H1 (cell line): ENCODE measurements at regions not wholly inside any gene's neighbourhood (a gene's known extent, or its start where the extent isn't known, plus 50 kb on each side); places are given as distances from the start of the nearest gene placed in this dataset.
A peak's percentile ranks its signal among the peaks of the same experiment; 100 is the strongest.

Experiments used
- CTCF ChIA-PET: fragments of 300-600 bp; sonication (Branson Sonifier 250); formaldehyde crosslinking; loops from one replicate; lab custom pipeline; 2021; ENCODE audit not compliant: partially characterized antibody; lab: Charles Lee
- POLR2A ChIA-PET: fragments of 300-600 bp; sonication (Branson Sonifier 250); formaldehyde crosslinking; loops from one replicate; lab custom pipeline; 2021; ENCODE audit warnings: inconsistent platforms; ENCODE audit not compliant: partially characterized antibody; lab: Charles Lee
- DNase-seq, 2 experiments: peaks; one replicate each; pipeline versions ENCODE4 v3.0.0 to v3.0.0-alpha.2; 2010 to 2022; ENCODE audit warnings: low spot score in 2 of 2, low read depth in 1 of 2, mixed read lengths in 1 of 2
- FAIRE-seq: peaks from 2 replicates; lab custom pipeline; 2011; peaks lifted over from hg19 to GRCh38; lab: Jason Lieb, UNC
- H2AFZ ChIP-seq: 2 replicates; pipeline ENCODE4 v1.8.1; 2012; ENCODE audit warnings: low read length, inconsistent platforms
- H2AK5ac ChIP-seq: 2 replicates; pipeline ENCODE4 v1.6.1; 2013; ENCODE audit warnings: low read depth, low read length
- H2BK120ac ChIP-seq: replicated peaks from 2 replicates; pipeline ENCODE3; 2013; ENCODE audit warnings: low read depth, low read length, inconsistent platforms
- H2BK12ac ChIP-seq: 2 replicates; pipeline ENCODE4 v1.6.1; 2013; ENCODE audit warnings: low read depth, low read length
- H2BK15ac ChIP-seq: 2 replicates; pipeline ENCODE4 v1.6.1; 2013; ENCODE audit warnings: low read length
- H2BK20ac ChIP-seq: 2 replicates; pipeline ENCODE4 v1.6.1; 2013; ENCODE audit warnings: low read length
- H2BK5ac ChIP-seq: 2 replicates; pipeline ENCODE4 v1.6.1; 2013; ENCODE audit warnings: low read depth, low read length
- H3K14ac ChIP-seq: 2 replicates; pipeline ENCODE4 v1.6.1; 2013; ENCODE audit warnings: inconsistent platforms; ENCODE audit not compliant: insufficient read length
- H3K18ac ChIP-seq: 2 replicates; pipeline ENCODE4 v1.6.1; 2013; ENCODE audit warnings: low read length; ENCODE audit errors: extremely low read depth
- H3K23ac ChIP-seq: 2 replicates; pipeline ENCODE4 v1.6.1; 2013; ENCODE audit warnings: inconsistent platforms; ENCODE audit not compliant: insufficient read length
- H3K23me2 ChIP-seq: 2 replicates; pipeline ENCODE4 v1.6.1; 2013; ENCODE audit warnings: low read depth, low read length
- H3K27ac ChIP-seq: 2 replicates; pipeline ENCODE4 v1.6.1; 2011; ENCODE audit warnings: low read depth, low read length, inconsistent platforms
- H3K27me3 ChIP-seq, 4 experiments: replicated peaks in 1 of 4; 1 replicate in 1 of 4; 2 replicates in 3 of 4; pipeline versions ENCODE4 v1.6.1 to v1.8.1; 2011 to 2013; ENCODE audit warnings: low read length in 3 of 4, mild to moderate bottlenecking in 3 of 4, inconsistent platforms in 2 of 4, mixed read lengths in 2 of 4, moderate library complexity in 1 of 4; ENCODE audit not compliant: control insufficient read depth in 3 of 4, insufficient read depth in 3 of 4; ENCODE audit errors: extremely low read depth in 1 of 4
- H3K36me3 ChIP-seq, 4 experiments: 2 replicates each; pipeline versions ENCODE4 v1.6.1 to v1.8.1; 2011 to 2013; ENCODE audit warnings: mild to moderate bottlenecking in 4 of 4, low read length in 3 of 4, moderate library complexity in 2 of 4, control low read depth in 1 of 4, inconsistent platforms in 1 of 4; ENCODE audit not compliant: insufficient read depth in 4 of 4, control insufficient read depth in 2 of 4
- H3K4ac ChIP-seq: replicated peaks from 2 replicates; pipeline ENCODE3; 2013; ENCODE audit warnings: low read length, low read depth, mixed read lengths, inconsistent platforms; ENCODE audit not compliant: insufficient read length
- H3K4me1 ChIP-seq, 4 experiments: replicated peaks in 1 of 4; 1 replicate in 1 of 4; 2 replicates in 3 of 4; pipeline versions ENCODE4 v1.6.1 to v1.8.1; 2011 to 2013; ENCODE audit warnings: low read length in 3 of 4, inconsistent platforms in 2 of 4, mixed read lengths in 1 of 4; ENCODE audit not compliant: insufficient read depth in 4 of 4, control insufficient read depth in 3 of 4
- H3K4me2 ChIP-seq, 2 experiments: 2 replicates each; pipeline versions ENCODE4 v1.6.1 to v1.8.1; 2011 to 2013; ENCODE audit warnings: low read depth in 2 of 2, low read length in 2 of 2, control low read depth in 1 of 2, inconsistent platforms in 1 of 2, mild to moderate bottlenecking in 1 of 2; ENCODE audit not compliant: insufficient read depth in 1 of 2
- H3K4me3 ChIP-seq, 4 experiments: fragments of 200-600, 300-600 bp in 1 of 4; sonication (generic), shearing (Covaris generic), sonication (Bioruptor Twin) in 1 of 4; 2 replicates each; pipeline versions ENCODE4 v1.5.1 to v1.8.1; 2011 to 2016; ENCODE audit warnings: low read length in 4 of 4, low read depth in 3 of 4, control low read depth in 2 of 4, inconsistent platforms in 2 of 4, mild to moderate bottlenecking in 2 of 4, mixed read lengths in 1 of 4, moderate library complexity in 1 of 4; ENCODE audit not compliant: insufficient read depth in 2 of 4; ENCODE audit errors: extremely low read depth in 1 of 4
- H3K56ac ChIP-seq: replicated peaks from 2 replicates; pipeline ENCODE3; 2013; ENCODE audit warnings: low read depth, mild to moderate bottlenecking, mixed read lengths, low read length, inconsistent platforms; ENCODE audit not compliant: insufficient read length
- H3K79me1 ChIP-seq: 2 replicates; pipeline ENCODE4 v1.6.1; 2013; ENCODE audit warnings: low read depth, low read length, control low read depth
- H3K79me2 ChIP-seq, 2 experiments: 2 replicates each; pipeline versions ENCODE4 v1.6.1 to v1.8.1; 2012 to 2013; ENCODE audit warnings: low read length in 2 of 2, mild to moderate bottlenecking in 2 of 2, inconsistent platforms in 1 of 2; ENCODE audit not compliant: insufficient read depth in 2 of 2, control insufficient read depth in 1 of 2
- H3K9ac ChIP-seq, 4 experiments: replicated peaks in 1 of 4; 1 replicate in 1 of 4; 2 replicates in 3 of 4; pipeline versions ENCODE4 v1.6.1 to v1.8.1; 2011 to 2013; ENCODE audit warnings: low read depth in 3 of 4, low read length in 3 of 4, control low read depth in 2 of 4, mild to moderate bottlenecking in 2 of 4, moderate library complexity in 2 of 4, inconsistent platforms in 1 of 4; ENCODE audit errors: extremely low read depth in 1 of 4
- H3K9me3 ChIP-seq, 2 experiments: 2 replicates each; pipeline versions ENCODE4 v1.6.1 to v1.8.1; 2012 to 2013; ENCODE audit warnings: mild to moderate bottlenecking in 2 of 2, moderate library complexity in 2 of 2, control low read depth in 1 of 2, inconsistent platforms in 1 of 2, low read depth in 1 of 2, low read length in 1 of 2, mixed read lengths in 1 of 2; ENCODE audit not compliant: insufficient read depth in 2 of 2
- H4K20me1 ChIP-seq, 2 experiments: replicated peaks in 1 of 2; 2 replicates each; pipeline versions ENCODE3 to v1.8.1; 2011 to 2013; ENCODE audit warnings: inconsistent platforms in 2 of 2, low read length in 2 of 2, mild to moderate bottlenecking in 1 of 2; ENCODE audit not compliant: insufficient read depth in 2 of 2, control insufficient read depth in 1 of 2
- H4K5ac ChIP-seq: 2 replicates; pipeline ENCODE4 v1.6.1; 2013; ENCODE audit warnings: low read length, low read depth, mixed read lengths, inconsistent platforms; ENCODE audit not compliant: insufficient read length
- H4K8ac ChIP-seq: 2 replicates; pipeline ENCODE4 v1.8.0; 2013; ENCODE audit warnings: mild to moderate bottlenecking, moderate library complexity, low read length, inconsistent platforms; ENCODE audit not compliant: insufficient read depth; ENCODE audit errors: extremely low read depth
- H4K91ac ChIP-seq: replicated peaks from 2 replicates; pipeline ENCODE3; 2013; ENCODE audit warnings: low read length, mixed read lengths, inconsistent platforms; ENCODE audit not compliant: insufficient read length
- CHD1 ChIP-seq: IDR thresholded peaks from 2 replicates; pipeline ENCODE4 v1.6.1; 2012; ENCODE audit warnings: low read depth, low read length, improper control_type of control experiment
- EZH2 ChIP-seq: fragments of 200-600 bp; sonication (generic); IDR thresholded peaks from 2 replicates; pipeline ENCODE4 v1.7.1; 2012; ENCODE audit warnings: low read depth, mild to moderate bottlenecking, moderate library complexity, low read length, inconsistent platforms; ENCODE audit not compliant: severe bottlenecking
- NANOG ChIP-seq: IDR thresholded peaks from 2 replicates; pipeline ENCODE4 v1.6.1; 2011; ENCODE audit warnings: low read length, low read depth, mild to moderate bottlenecking, inconsistent platforms; ENCODE audit not compliant: insufficient read depth, poor library complexity, severe bottlenecking
- NRF1 ChIP-seq: IDR thresholded peaks from 2 replicates; pipeline ENCODE4 v1.6.1; 2011; ENCODE audit warnings: mild to moderate bottlenecking, low read depth, low read length, improper control_type of control experiment
- RAD21 ChIP-seq, 2 experiments: IDR thresholded peaks in 1 of 2; conservative IDR thresholded peaks in 1 of 2; 2 replicates each; pipeline ENCODE4 v1.6.1; 2011; ENCODE audit warnings: low read depth in 2 of 2, low read length in 2 of 2, improper control_type of control experiment in 1 of 2, inconsistent platforms in 1 of 2, mild to moderate bottlenecking in 1 of 2, moderate library complexity in 1 of 2
- RBBP5 ChIP-seq: IDR thresholded peaks from 2 replicates; pipeline ENCODE4 v1.7.1; 2012; ENCODE audit warnings: low read depth, mild to moderate bottlenecking, inconsistent platforms, low read length, moderate library complexity, borderline replicate concordance
- RNF2 ChIP-seq: fragments of 200-900, 300-1000 bp; sonication (generic); IDR thresholded peaks from 2 replicates; pipeline ENCODE4 v1.7.1; 2016; ENCODE audit warnings: borderline replicate concordance, low read depth, mild to moderate bottlenecking, antibody characterized with exemption, low read length; ENCODE audit not compliant: poor library complexity, severe bottlenecking; ENCODE audit errors: missing control alignments
- SRF ChIP-seq: IDR thresholded peaks from 2 replicates; pipeline ENCODE4 v1.6.1; 2011; ENCODE audit warnings: mild to moderate bottlenecking, low read depth, low read length, moderate library complexity
- SUZ12 ChIP-seq: fragments of 200-600 bp; sonication (generic); IDR thresholded peaks from 2 replicates; pipeline ENCODE4 v1.6.1; 2012; ENCODE audit warnings: mild to moderate bottlenecking, inconsistent platforms, low read length, moderate library complexity, mixed read lengths
- YY1 ChIP-seq: IDR thresholded peaks from 2 replicates; pipeline ENCODE4 v1.6.1; 2011; ENCODE audit warnings: low read depth, mild to moderate bottlenecking, low read length
- WGBS, 2 experiments: shearing (Covaris generic) in 1 of 2; methylation state at CpG; one replicate each; pipeline versions ENCODE4 v1.1.6 to v1.1.7; 2013 to 2015; ENCODE audit warnings: low lambda C conversion rate in 2 of 2, mixed read lengths in 2 of 2, inconsistent platforms in 1 of 2, low coverage in 1 of 2, missing lambda C conversion rate in 1 of 2; ENCODE audit not compliant: insufficient replicate concordance in 2 of 2, insufficient coverage in 1 of 2, insufficient read length in 1 of 2; ENCODE audit errors: extremely low coverage in 1 of 2, missing lambda C conversion rate in 1 of 2; 5-methylcytosine and 5-hydroxymethylcytosine counted together

DNA sequence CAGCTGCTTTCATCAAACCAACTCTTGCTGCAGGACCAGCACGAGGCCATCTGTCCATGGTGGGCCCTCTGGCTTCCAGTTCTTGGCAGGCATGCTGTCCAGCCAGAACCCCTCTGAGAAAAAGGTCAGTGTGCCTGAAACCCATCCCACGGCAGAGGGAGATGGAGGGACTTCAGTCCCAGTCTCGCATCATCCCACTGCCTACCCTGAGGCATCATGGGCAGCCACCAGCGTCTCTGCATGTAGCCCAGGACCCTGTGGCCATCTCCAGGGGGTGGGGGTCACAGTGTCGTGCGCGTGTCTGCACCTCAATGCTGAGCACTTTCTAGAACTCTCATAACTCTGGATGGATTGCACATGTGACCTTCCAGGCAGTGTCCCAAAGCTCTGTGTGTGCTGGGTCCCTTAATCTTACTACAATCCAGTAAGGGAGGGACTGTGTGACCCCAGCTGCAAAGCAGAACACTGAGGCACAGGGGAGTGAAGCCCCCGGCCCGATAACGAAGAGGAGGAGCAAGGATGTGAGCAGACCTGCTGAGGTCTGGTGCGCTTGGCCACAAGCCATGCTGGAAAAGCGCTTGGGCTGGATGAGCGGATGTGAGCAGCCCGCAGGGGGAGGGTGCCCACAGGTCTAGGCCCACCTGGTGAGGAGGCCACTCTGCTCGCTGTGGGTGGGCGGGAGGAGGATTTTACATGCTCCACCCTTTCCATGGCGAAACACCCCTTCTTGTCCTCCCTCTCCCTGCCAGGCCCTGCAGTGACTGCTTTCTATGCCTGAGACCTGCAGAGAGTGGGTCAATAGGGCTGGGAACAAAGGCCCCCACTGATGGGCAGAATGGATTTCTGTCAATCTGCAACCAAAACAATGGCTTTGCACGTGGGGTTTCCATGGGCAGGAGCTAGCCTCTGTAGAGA is 1401.0 kb downstream of the BRD1 start:
- Histone ChIP-seq H2BK5ac (peak overlapping the region; percentile 60; the same call in 1 of the 2 replicates), H3K9me3 (no peaks in the 10 kb centered on the region), H3K23me2 (peaks cover 2% of the 10 kb centered on the region; the same call in 1 of the 2 replicates), H2BK15ac (no peak overlapping the region; the same call in 1 of the 2 replicates), H3K4me3 (no peak overlapping the region), H4K91ac (peak overlapping the region; percentile 42), H3K23ac (no peak overlapping the region), H3K79me2 (no peaks in the 10 kb centered on the region), H3K9ac (no peak overlapping the region), H2AK5ac (no peak overlapping the region; the same call in 1 of the 2 replicates), H4K5ac (no peak overlapping the region), H3K14ac (no peak overlapping the region), H3K79me1 (no peaks in the 10 kb centered on the region), H3K4ac (peak overlapping the region; percentile 85), H3K36me3 (no peaks in the 10 kb centered on the region), H3K18ac (no peak overlapping the region), H2BK20ac (no peak overlapping the region), H2BK12ac (peak overlapping the region; percentile 84; the same call in 1 of the 2 replicates), H3K4me2 (no peak overlapping the region), H3K27ac (no peak overlapping the region), H3K56ac (no peak overlapping the region), H4K20me1 (no peaks in the 10 kb centered on the region), H3K4me1 (no peaks in the 10 kb centered on the region; a peak in 1 of 7 replicates), H3K27me3 (no peaks in the 10 kb centered on the region), H2BK120ac (no peak overlapping the region), H4K8ac (peak overlapping the region; percentile 77), H2AFZ (no peak overlapping the region)
- 88% methylated on average over 16 of the region's 18 CpGs; no CpG with 5 or more reads in 1 of the 2 experiments for WGBS, 2 experiments
- ChIA-PET POLR2A (interaction anchor here (0.6 kb wide), 1 partner anchor 25 kb away, joined by 3 read pairs; no protein-coding TSS in a partner anchor), CTCF (no interaction called here)
- no peak for DNase-seq
- TF ChIP-seq RAD21 (IDR thresholded peaks at IDR 0.05 in 1 of 2, conservative IDR thresholded peaks at IDR 0.05 in 1 of 2; ENCODE audit: low read depth in 2 of 2, low read length in 2 of 2) (no peak), RNF2 (no peak), RBBP5 (no peak), SRF (no peak), YY1 (no peak), CHD1 (no peak), EZH2 (no peak), NANOG (no peak), SUZ12 (no peak), NRF1 (no peak)
- FAIRE-seq: no peak
